ENCODE measurements at regions not wholly inside any gene's neighbourhood (a gene's known extent, or its start where the extent isn't known, plus 50 kb on each side); places are given as distances from the start of the nearest gene placed in this dataset.

DNA sequence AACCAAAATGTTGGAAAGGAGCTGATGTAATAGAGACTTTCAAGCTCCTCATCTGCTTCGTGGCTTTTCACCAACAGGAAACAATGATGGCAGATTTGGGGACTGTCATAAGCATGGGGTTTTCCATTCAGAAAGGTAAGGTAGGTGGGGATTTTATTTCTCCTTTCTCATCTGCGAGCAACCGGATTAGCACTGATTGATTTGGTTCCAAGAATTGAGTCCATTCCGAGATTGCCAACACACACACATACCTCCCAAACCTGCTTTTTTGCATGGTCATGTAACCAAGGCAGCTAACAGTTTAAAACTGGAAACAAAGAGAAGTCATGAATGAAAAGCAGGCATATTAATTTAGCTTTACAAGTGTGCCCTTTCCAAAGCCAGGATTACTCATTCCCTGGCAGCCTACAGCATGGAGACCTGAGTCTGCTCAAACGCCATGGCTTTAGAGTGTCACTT lies 63.0 kb upstream of the LNX1 start:
- no peak overlapping the region for H3K27ac ChIP-seq (ENCODE audit: extremely low read depth, low read depth, low read length)
- ChIA-PET POLR2A (no interaction called here), CTCF (interaction anchor here (0.9 to 1.6 kb wide), 4 partner anchors 17 to 579 kb away, joined by 3 to 5 read pairs (median 4); no protein-coding TSS in a partner anchor)
- no peaks in the 10 kb centered on the region for H3K9me3 ChIP-seq (ENCODE audit: control insufficient read depth, insufficient read depth, low read depth, low read length)
- no peaks in the 10 kb centered on the region for H3K36me3 ChIP-seq (ENCODE audit: control insufficient read depth in 2 of 2, insufficient read depth in 1 of 2, low read length in 2 of 2)
- no peak for TF ChIP-seq ZNF530 (tag by site-specific recombination; IDR thresholded peaks at IDR 0.05; ENCODE audit: low read depth)
- TF ChIP-seq ZNF341 (tag by site-specific recombination; IDR thresholded peaks at IDR 0.05; ENCODE audit: low read depth), result no peak
- TF ChIP-seq EGR2 (tag by site-specific recombination; IDR thresholded peaks at IDR 0.05; ENCODE audit: low read depth), result no peak
- TF ChIP-seq ZNF626 (tag by site-specific recombination; IDR thresholded peaks at IDR 0.05), result no peak
- no peak for TF ChIP-seq ZNF18 (tag by site-specific recombination; IDR thresholded peaks at IDR 0.05)
- no peak for TF ChIP-seq ZNF768 (tag by site-specific recombination; IDR thresholded peaks at IDR 0.05)
- TF ChIP-seq ZNF777 (tag by site-specific recombination; IDR thresholded peaks at IDR 0.05; ENCODE audit: borderline replicate concordance), result no peak
- TF ChIP-seq ZBTB20 (tag by site-specific recombination; IDR thresholded peaks at IDR 0.05), result no peak
- no peak for TF ChIP-seq ZNF324 (tag by site-specific recombination; IDR thresholded peaks at IDR 0.05)
- TF ChIP-seq ZNF843 (tag by site-specific recombination; IDR thresholded peaks at IDR 0.05), result no peak
- TF ChIP-seq ZBTB1 (tag by site-specific recombination; IDR thresholded peaks at IDR 0.05), result no peak
- H3K4me1 ChIP-seq (ENCODE audit: control insufficient read depth, insufficient read depth, low read length), result no peaks in the 10 kb centered on the region
- H3K4me3 ChIP-seq (ENCODE audit: low read depth, low read length), result no peak overlapping the region

- POLR2A ChIA-PET, result no interaction called here
- H3K9me3 ChIP-seq (ENCODE audit: control insufficient read depth, insufficient read depth, low read depth, low read length), result no peaks in the 10 kb centered on the region
Observed at GRCh38 chr4:53653484-53654053, 62.3 kb upstream of the LNX1 start.

More at GRCh38 chr4:53653484-53654053, 62.3 kb upstream of the LNX1 start:
- H3K36me3 ChIP-seq (ENCODE audit: control insufficient read depth in 2 of 2, insufficient read depth in 1 of 2, low read length in 2 of 2), result no peaks in the 10 kb centered on the region
- no peak overlapping the region for H3K27ac ChIP-seq (ENCODE audit: extremely low read depth, low read depth, low read length)
- CTCF ChIA-PET, result interaction anchor here (0.9 to 1.6 kb wide), 4 partner anchors 18 to 580 kb away, joined by 3 to 5 read pairs (median 4); no protein-coding TSS in a partner anchor
- H3K4me3 ChIP-seq (ENCODE audit: low read depth, low read length), result no peak overlapping the region
- no peaks in the 10 kb centered on the region for H3K4me1 ChIP-seq (ENCODE audit: control insufficient read depth, insufficient read depth, low read length)
- TF ChIP-seq ZNF785 (tag by site-specific recombination; IDR thresholded peaks at IDR 0.05) (no peak), HOXC10 (CRISPR knock-in tag; IDR thresholded peaks at IDR 0.05) (no peak), ZNF473 (tag by site-specific recombination; IDR thresholded peaks at IDR 0.05) (no peak), ZNF416 (tag by site-specific recombination; IDR thresholded peaks at IDR 0.05) (no peak), KLF16 (tag by site-specific recombination; IDR thresholded peaks at IDR 0.05) (no peak), ZNF394 (tag by site-specific recombination; IDR thresholded peaks at IDR 0.05; ENCODE audit: borderline replicate concordance) (no peak), ZBTB26 (tag by site-specific recombination; optimal IDR thresholded peaks at IDR 0.05) (no peak), ZXDB (tag by site-specific recombination; IDR thresholded peaks at IDR 0.05) (no peak)
- TF ChIP-seq, protein P1, sequence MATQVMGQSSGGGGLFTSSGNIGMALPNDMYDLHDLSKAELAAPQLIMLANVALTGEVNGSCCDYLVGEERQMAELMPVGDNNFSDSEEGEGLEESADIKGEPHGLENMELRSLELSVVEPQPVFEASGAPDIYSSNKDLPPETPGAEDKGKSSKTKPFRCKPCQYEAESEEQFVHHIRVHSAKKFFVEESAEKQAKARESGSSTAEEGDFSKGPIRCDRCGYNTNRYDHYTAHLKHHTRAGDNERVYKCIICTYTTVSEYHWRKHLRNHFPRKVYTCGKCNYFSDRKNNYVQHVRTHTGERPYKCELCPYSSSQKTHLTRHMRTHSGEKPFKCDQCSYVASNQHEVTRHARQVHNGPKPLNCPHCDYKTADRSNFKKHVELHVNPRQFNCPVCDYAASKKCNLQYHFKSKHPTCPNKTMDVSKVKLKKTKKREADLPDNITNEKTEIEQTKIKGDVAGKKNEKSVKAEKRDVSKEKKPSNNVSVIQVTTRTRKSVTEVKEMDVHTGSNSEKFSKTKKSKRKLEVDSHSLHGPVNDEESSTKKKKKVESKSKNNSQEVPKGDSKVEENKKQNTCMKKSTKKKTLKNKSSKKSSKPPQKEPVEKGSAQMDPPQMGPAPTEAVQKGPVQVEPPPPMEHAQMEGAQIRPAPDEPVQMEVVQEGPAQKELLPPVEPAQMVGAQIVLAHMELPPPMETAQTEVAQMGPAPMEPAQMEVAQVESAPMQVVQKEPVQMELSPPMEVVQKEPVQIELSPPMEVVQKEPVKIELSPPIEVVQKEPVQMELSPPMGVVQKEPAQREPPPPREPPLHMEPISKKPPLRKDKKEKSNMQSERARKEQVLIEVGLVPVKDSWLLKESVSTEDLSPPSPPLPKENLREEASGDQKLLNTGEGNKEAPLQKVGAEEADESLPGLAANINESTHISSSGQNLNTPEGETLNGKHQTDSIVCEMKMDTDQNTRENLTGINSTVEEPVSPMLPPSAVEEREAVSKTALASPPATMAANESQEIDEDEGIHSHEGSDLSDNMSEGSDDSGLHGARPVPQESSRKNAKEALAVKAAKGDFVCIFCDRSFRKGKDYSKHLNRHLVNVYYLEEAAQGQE (tag by site-specific recombination; IDR thresholded peaks at IDR 0.05), result no peak
